Immature natural killer cell (primary cell): ENCODE measurements at regions not wholly inside any gene's neighbourhood (a gene's known extent, or its start where the extent isn't known, plus 50 kb on each side); places are given as distances from the start of the nearest gene placed in this dataset.

ENCODE experiments used
- DNase-seq, 3 donors: peaks; one replicate each; pipeline ENCODE4 v3.0.0; 2022; ENCODE audit warnings: mixed read lengths in 1 of 3
- H3K27ac Mint-ChIP-seq, 6 donors: one replicate each; pipeline ENCODE4 v1.8.0; 2020; ENCODE audit warnings: mixed read lengths in 6 of 6, mild to moderate bottlenecking in 5 of 6, inconsistent platforms in 4 of 6, moderate library complexity in 3 of 6
- H3K27me3 Mint-ChIP-seq, 3 donors: one replicate each; pipeline ENCODE4 v1.8.0; 2020 to 2021; ENCODE audit warnings: low read depth in 3 of 3, mild to moderate bottlenecking in 3 of 3, mixed read lengths in 3 of 3, moderate library complexity in 3 of 3, inconsistent platforms in 1 of 3
- H3K36me3 Mint-ChIP-seq, 3 donors: one replicate each; pipeline ENCODE4 v1.8.0; 2020; ENCODE audit warnings: mixed read lengths in 3 of 3, inconsistent platforms in 2 of 3, mild to moderate bottlenecking in 2 of 3
- H3K4me1 Mint-ChIP-seq, 2 donors: one replicate each; pipeline ENCODE4 v1.8.0; 2020; ENCODE audit warnings: inconsistent platforms in 2 of 2, mild to moderate bottlenecking in 2 of 2, mixed read lengths in 2 of 2, moderate library complexity in 1 of 2
- H3K4me3 Mint-ChIP-seq, 5 donors: one replicate each; pipeline ENCODE4 v1.8.0; 2020; ENCODE audit warnings: mild to moderate bottlenecking in 5 of 5, mixed read lengths in 5 of 5, inconsistent platforms in 3 of 5, moderate library complexity in 3 of 5
- H3K9me3 Mint-ChIP-seq, 6 donors: one replicate each; pipeline ENCODE4 v1.8.0; 2020; ENCODE audit warnings: mild to moderate bottlenecking in 6 of 6, mixed read lengths in 6 of 6, inconsistent platforms in 4 of 6, moderate library complexity in 3 of 6

- Mint-ChIP-seq H3K27ac (no peak overlapping the region), H3K36me3 (no peaks in the 10 kb centered on the region), H3K9me3 (peaks cover 0 to 10% (median 0%) of the 10 kb centered on the region in 6 donors), H3K4me1 (no peaks in the 10 kb centered on the region), H3K27me3 (peaks cover 2 to 8% (median 3%) of the 10 kb centered on the region in 3 donors), H3K4me3 (no peak overlapping the region)
- no peak for DNase-seq
Observed at GRCh38 chr11:113603277-113604059, 102.6 kb downstream of the TMPRSS5 start.

- peaks cover 0 to 10% (median 0%) of the 10 kb centered on the region in 6 donors for H3K9me3 Mint-ChIP-seq
- H3K27me3 Mint-ChIP-seq: peaks cover 4 to 10% (median 7%) of the 10 kb centered on the region in 3 donors
- H3K36me3 Mint-ChIP-seq: no peaks in the 10 kb centered on the region
Observed at GRCh38 chr11:113602483-113602882, 103.6 kb downstream of the TMPRSS5 start.

GRCh38 chr11:113596658-113597057 lies 109.5 kb downstream of the TMPRSS5 start:
- peaks cover 4 to 17% of the 10 kb centered on the region in 2 donors for H3K4me1 Mint-ChIP-seq
- H3K36me3 Mint-ChIP-seq: peaks cover 0 to 4% (median 0%) of the 10 kb centered on the region in 3 donors
- no peak overlapping the region for H3K4me3 Mint-ChIP-seq
- no peak for DNase-seq
- peaks cover 0 to 6% (median 0%) of the 10 kb centered on the region in 6 donors for H3K9me3 Mint-ChIP-seq
- no peak overlapping the region for H3K27ac Mint-ChIP-seq
- H3K27me3 Mint-ChIP-seq: peaks cover 4 to 19% (median 8%) of the 10 kb centered on the region in 3 donors

More at GRCh38 chr11:113602483-113602882, 103.6 kb downstream of the TMPRSS5 start:
- DNase-seq: no peak
- Mint-ChIP-seq H3K4me3 (no peak overlapping the region), H3K4me1 (no peaks in the 10 kb centered on the region), H3K27ac (no peak overlapping the region)

GRCh38 chr11:113595810-113596594 lies 110.1 kb downstream of the TMPRSS5 start:
- H3K27ac Mint-ChIP-seq: no peak overlapping the region
- H3K4me3 Mint-ChIP-seq: no peak overlapping the region
- H3K27me3 Mint-ChIP-seq: peaks cover 4 to 19% (median 8%) of the 10 kb centered on the region in 3 donors
- H3K9me3 Mint-ChIP-seq: peaks cover 0 to 6% (median 0%) of the 10 kb centered on the region in 6 donors
- H3K36me3 Mint-ChIP-seq: peaks cover 0 to 4% (median 0%) of the 10 kb centered on the region in 3 donors
- H3K4me1 Mint-ChIP-seq: peaks cover 4 to 17% of the 10 kb centered on the region in 2 donors
- no peak for DNase-seq

- Mint-ChIP-seq H3K4me3 (no peak overlapping the region), H3K4me1 (peaks cover 4 to 17% of the 10 kb centered on the region in 2 donors)
Observed at GRCh38 chr11:113593698-113594308, 112.3 kb downstream of the TMPRSS5 start.

GRCh38 chr11:113591117-113591516 lies 115.0 kb downstream of the TMPRSS5 start:
- Mint-ChIP-seq H3K36me3 (no peaks in the 10 kb centered on the region), H3K4me1 (peaks cover 4 to 17% of the 10 kb centered on the region in 2 donors), H3K9me3 (peaks cover 0 to under 1% (median 0%) of the 10 kb centered on the region in 6 donors), H3K27me3 (peaks cover 3 to 7% (median 6%) of the 10 kb centered on the region in 3 donors), H3K4me3 (no peak overlapping the region), H3K27ac (peak overlapping the region in 1 of 6 donors; percentile 36)
- no peak for DNase-seq

More at GRCh38 chr11:113593698-113594308, 112.3 kb downstream of the TMPRSS5 start:
- H3K27me3 Mint-ChIP-seq: peaks cover 6 to 17% (median 9%) of the 10 kb centered on the region in 3 donors
- H3K36me3 Mint-ChIP-seq: peaks cover 0 to 4% (median 0%) of the 10 kb centered on the region in 3 donors
- H3K9me3 Mint-ChIP-seq: peaks cover 0 to 6% (median 0%) of the 10 kb centered on the region in 6 donors
- DNase-seq: peak; percentile 28 to 58 (median 51)
- no peak overlapping the region for H3K27ac Mint-ChIP-seq

- peaks cover 0 to 10% (median 2%) of the 10 kb centered on the region in 3 donors for H3K27me3 Mint-ChIP-seq
- H3K9me3 Mint-ChIP-seq: no peaks in the 10 kb centered on the region
- H3K36me3 Mint-ChIP-seq: no peaks in the 10 kb centered on the region
- peak overlapping the region in 1 of 6 donors; percentile 43 for H3K27ac Mint-ChIP-seq
- DNase-seq: no peak
- H3K4me3 Mint-ChIP-seq: no peak overlapping the region
- no peaks in the 10 kb centered on the region for H3K4me1 Mint-ChIP-seq
Observed at GRCh38 chr11:113587308-113587739, 112.1 kb upstream of the DRD2 start.

GRCh38 chr11:113584371-113584770 lies 109.2 kb upstream of the DRD2 start:
- H3K4me3 Mint-ChIP-seq: no peak overlapping the region
- no peak overlapping the region for H3K27ac Mint-ChIP-seq
- peaks cover 2 to 6% (median 2%) of the 10 kb centered on the region in 3 donors for H3K27me3 Mint-ChIP-seq
- H3K36me3 Mint-ChIP-seq: no peaks in the 10 kb centered on the region
- H3K9me3 Mint-ChIP-seq: no peaks in the 10 kb centered on the region
- no peak for DNase-seq
- H3K4me1 Mint-ChIP-seq: no peaks in the 10 kb centered on the region

- peaks cover 0 to 7% of the 10 kb centered on the region in 2 donors for H3K4me1 Mint-ChIP-seq
Observed at GRCh38 chr11:113581713-113582112, 106.5 kb upstream of the DRD2 start.

GRCh38 chr11:113579292-113579940 lies 104.2 kb upstream of the DRD2 start:
- H3K27me3 Mint-ChIP-seq: peaks cover 1 to 6% (median 2%) of the 10 kb centered on the region in 3 donors
- no peak overlapping the region for H3K4me3 Mint-ChIP-seq
- H3K4me1 Mint-ChIP-seq: peaks cover 0 to 7% of the 10 kb centered on the region in 2 donors
- DNase-seq: no peak
- H3K9me3 Mint-ChIP-seq: no peaks in the 10 kb centered on the region
- no peaks in the 10 kb centered on the region for H3K36me3 Mint-ChIP-seq
- no peak overlapping the region for H3K27ac Mint-ChIP-seq

More at GRCh38 chr11:113581713-113582112, 106.5 kb upstream of the DRD2 start:
- Mint-ChIP-seq H3K4me3 (no peak overlapping the region), H3K27me3 (peaks cover 2 to 7% (median 6%) of the 10 kb centered on the region in 3 donors), H3K9me3 (no peaks in the 10 kb centered on the region), H3K36me3 (no peaks in the 10 kb centered on the region), H3K27ac (no peak overlapping the region)
- no peak for DNase-seq

GRCh38 chr11:113578715-113579250 lies 103.6 kb upstream of the DRD2 start:
- Mint-ChIP-seq H3K4me1 (peaks cover 0 to 7% of the 10 kb centered on the region in 2 donors), H3K4me3 (no peak overlapping the region), H3K9me3 (no peaks in the 10 kb centered on the region), H3K27me3 (peaks cover 1 to 6% (median 4%) of the 10 kb centered on the region in 3 donors), H3K27ac (no peak overlapping the region), H3K36me3 (no peaks in the 10 kb centered on the region)
- DNase-seq: no peak

- Mint-ChIP-seq H3K4me3 (no peak overlapping the region), H3K4me1 (peaks cover 0 to 7% of the 10 kb centered on the region in 2 donors), H3K36me3 (no peaks in the 10 kb centered on the region), H3K27me3 (peaks cover 1 to 4% (median 4%) of the 10 kb centered on the region in 3 donors), H3K9me3 (no peaks in the 10 kb centered on the region), H3K27ac (no peak overlapping the region)
- no peak for DNase-seq
Observed at GRCh38 chr11:113578033-113578380, 102.8 kb upstream of the DRD2 start.
